HCT116 (cell line): ENCODE measurements at regions not wholly inside any gene's neighbourhood (a gene's known extent, or its start where the extent isn't known, plus 50 kb on each side); places are given as distances from the start of the nearest gene placed in this dataset.

ENCODE experiments used
- ATAC-seq: fragments of 200-7000 bp; cut with Tn5 transposase; 2 replicates; pipeline ENCODE4 v1.9.1; 2020; ENCODE audit warnings: mild to moderate bottlenecking, moderate library complexity
- BruUV-seq: library from RNA; stranded (reverse); fragments of 400-500 nt; replicated peaks from 2 replicates; lab custom pipeline; 2021; lab: Mats Ljungman, UMichigan
- CTCF ChIA-PET: fragments of 300-600 bp; sonication (Branson Sonifier 250); formaldehyde crosslinking; loops from one replicate; lab custom pipeline; 2021; ENCODE audit warnings: antibody characterized with exemption; lab: Charles Lee
- POLR2A ChIA-PET: fragments of 300-600, 350-600 bp; sonication (Branson Sonifier 250); formaldehyde crosslinking; loops from one replicate; lab custom pipeline; 2021; ENCODE audit warnings: antibody characterized with exemption; lab: Charles Lee
- RAD21 ChIA-PET, 2 experiments: fragments of 300-600 bp; sonication (Branson Sonifier 250); formaldehyde crosslinking; loops; one replicate each; lab custom pipeline; 2023; ENCODE audit warnings: low total read pairs in 2 of 2; ENCODE audit not compliant: uncharacterized antibody in 2 of 2, unreplicated experiment in 2 of 2, low non-redundant PET in 1 of 2; lab: Charles Lee
- DNase-seq: peaks from one replicate; pipeline ENCODE4 v3.0.0-alpha.2; 2010; ENCODE audit warnings: low read depth, low spot score
- H2AFZ ChIP-seq: fragments of 200-600 bp; shearing (Covaris generic), sonication (generic); 2 replicates; pipeline ENCODE4 v1.6.1; 2017; ENCODE audit warnings: low read depth, mixed run types, mixed read lengths, antibody characterized with exemption, low read length; ENCODE audit not compliant: poor library complexity, severe bottlenecking
- H3K27ac ChIP-seq: 2 replicates; pipeline ENCODE4 v1.5.1; 2012; ENCODE audit warnings: low read depth, low read length
- H3K27me3 ChIP-seq: fragments of 200-600 bp; sonication (generic); 2 replicates; pipeline ENCODE4 v1.6.1; 2016; ENCODE audit warnings: mixed run types, low read length, mixed read lengths; ENCODE audit not compliant: insufficient read depth
- H3K36me3 ChIP-seq, 2 experiments: fragments of 200-500 bp in 1 of 2; fragments of 200-600 bp in 1 of 2; sonication (Bioruptor generic) in 1 of 2; sonication (generic) in 1 of 2; 2 replicates each; pipeline versions ENCODE4 v1.5.1 to v1.6.1; 2014 to 2016; ENCODE audit warnings: low read length in 2 of 2, inconsistent platforms in 1 of 2, mixed read lengths in 1 of 2, mixed run types in 1 of 2; ENCODE audit not compliant: insufficient read depth in 2 of 2, control insufficient read depth in 1 of 2
- H3K4me1 ChIP-seq, 2 experiments: fragments of 200-600 bp in 1 of 2; sonication (generic) in 1 of 2; 2 replicates each; pipeline versions ENCODE4 v1.5.1 to v1.6.1; 2012 to 2017; ENCODE audit warnings: low read length in 2 of 2, inconsistent platforms in 1 of 2, mild to moderate bottlenecking in 1 of 2, mixed read lengths in 1 of 2, mixed run types in 1 of 2, moderate library complexity in 1 of 2; ENCODE audit not compliant: insufficient read depth in 2 of 2, control insufficient read depth in 1 of 2
- H3K4me2 ChIP-seq: fragments of 200-600 bp; sonication (generic); 2 replicates; pipeline ENCODE4 v1.6.1; 2017; ENCODE audit warnings: mixed run types, low read length, mixed read lengths
- H3K4me3 ChIP-seq, 2 experiments: fragments of 200-600 bp in 1 of 2; sonication (generic) in 1 of 2; replicated peaks in 1 of 2; 2 replicates each; pipeline ENCODE4 v1.5.1; 2011 to 2016; ENCODE audit warnings: low read length in 2 of 2, control low read depth in 1 of 2, low read depth in 1 of 2, mild to moderate bottlenecking in 1 of 2, mixed read lengths in 1 of 2, mixed run types in 1 of 2
- H3K79me2 ChIP-seq: fragments of 200-600 bp; sonication (generic); 2 replicates; pipeline ENCODE4 v1.6.1; 2017; ENCODE audit warnings: mild to moderate bottlenecking, mixed run types, low read length, moderate library complexity, mixed read lengths; ENCODE audit not compliant: insufficient read depth
- H3K9ac ChIP-seq: fragments of 200-600 bp; sonication (generic); 2 replicates; pipeline ENCODE4 v1.6.1; 2016; ENCODE audit warnings: low read length, mixed read lengths
- H3K9me2 ChIP-seq: fragments of 200-600 bp; sonication (generic), shearing (Covaris generic); 2 replicates; pipeline ENCODE4 v1.6.1; 2017; ENCODE audit warnings: mixed run types, mild to moderate bottlenecking, moderate library complexity; ENCODE audit not compliant: insufficient read depth
- H3K9me3 ChIP-seq, 2 experiments: fragments of 200-500 bp in 1 of 2; fragments of 200-600 bp in 1 of 2; sonication (Bioruptor generic) in 1 of 2; sonication (generic) in 1 of 2; 2 replicates each; pipeline ENCODE4 v1.6.1; 2014 to 2017; ENCODE audit warnings: low read length in 2 of 2, mixed read lengths in 2 of 2, inconsistent platforms in 1 of 2, low read depth in 1 of 2, mild to moderate bottlenecking in 1 of 2, mixed run types in 1 of 2, moderate library complexity in 1 of 2; ENCODE audit not compliant: control insufficient read depth in 1 of 2, insufficient read depth in 1 of 2
- H4K20me1 ChIP-seq: fragments of 200-600 bp; sonication (generic), shearing (Covaris generic); 2 replicates; pipeline ENCODE4 v1.6.1; 2017; ENCODE audit warnings: mixed run types, mild to moderate bottlenecking, moderate library complexity; ENCODE audit not compliant: insufficient read depth
- ATF3 ChIP-seq: IDR thresholded peaks from 2 replicates; pipeline ENCODE4 v1.6.1; 2012
- EGR1 ChIP-seq: IDR thresholded peaks from 2 replicates; pipeline ENCODE4 v1.6.1; 2012; ENCODE audit warnings: low read depth
- EZH2phosphoT487 ChIP-seq: fragments of 200-600 bp; IDR thresholded peaks from 2 replicates; pipeline ENCODE4 v1.6.1; 2018; ENCODE audit warnings: antibody characterized with exemption, borderline replicate concordance
- FOSL1 ChIP-seq: IDR thresholded peaks from 2 replicates; pipeline ENCODE4 v1.6.1; 2012; ENCODE audit warnings: low read depth
- JUND ChIP-seq: IDR thresholded peaks from 2 replicates; pipeline ENCODE4 v1.6.1; 2012
- POLR2A ChIP-seq: IDR thresholded peaks from 2 replicates; pipeline ENCODE4 v1.7.0; 2011; ENCODE audit warnings: borderline replicate concordance; ENCODE audit not compliant: insufficient read depth, insufficient read length; ENCODE audit errors: extremely low read depth
- POLR2AphosphoS5 ChIP-seq: IDR thresholded peaks from 2 replicates; pipeline ENCODE4 v1.6.1; 2011; ENCODE audit warnings: mild to moderate bottlenecking, low read depth, low read length, moderate library complexity
- RAD21 ChIP-seq: IDR thresholded peaks from 2 replicates; pipeline ENCODE4 v1.6.1; 2012; ENCODE audit warnings: low read depth, mild to moderate bottlenecking
- SP1 ChIP-seq: IDR thresholded peaks from 2 replicates; pipeline ENCODE4 v1.6.1; 2012; ENCODE audit warnings: low read depth
- SRF ChIP-seq: IDR thresholded peaks from 2 replicates; pipeline ENCODE4 v1.6.1; 2012; ENCODE audit warnings: low read depth
- ZFX ChIP-seq: fragments of 450-650 bp; IDR thresholded peaks from 2 replicates; pipeline ENCODE4 v1.6.1; 2017
- intact Hi-C: fragments of 100-400 bp; cut with micrococcal nuclease; formaldehyde crosslinking; loops from 2 replicates; pipeline ENCODE4 v1.10.0; 2022
- TF ChIP-seq, protein P1 (sequence below), 3 experiments: fragments of 200-600 bp in 1 of 3; sonication (generic) in 1 of 3; IDR thresholded peaks in 2 of 3; conservative IDR thresholded peaks in 1 of 3; 2 replicates each; pipeline ENCODE4 v1.5.1; 2012 to 2017; ENCODE audit warnings: low read depth in 2 of 3, low read length in 2 of 3, antibody characterized with exemption in 1 of 3, borderline replicate concordance in 1 of 3, control low read depth in 1 of 3, mild to moderate bottlenecking in 1 of 3, mixed read lengths in 1 of 3, mixed run types in 1 of 3, moderate library complexity in 1 of 3; ENCODE audit not compliant: insufficient read depth in 1 of 3
- TF ChIP-seq, protein P2 (sequence below): IDR thresholded peaks from 2 replicates; pipeline ENCODE4 v1.6.1; 2012
- TF ChIP-seq, protein P3 (sequence below): IDR thresholded peaks from 2 replicates; pipeline ENCODE4 v1.6.1; 2011; ENCODE audit warnings: mild to moderate bottlenecking, low read length, moderate library complexity; ENCODE audit not compliant: insufficient replicate concordance; ENCODE audit errors: extremely low read depth

DNA sequence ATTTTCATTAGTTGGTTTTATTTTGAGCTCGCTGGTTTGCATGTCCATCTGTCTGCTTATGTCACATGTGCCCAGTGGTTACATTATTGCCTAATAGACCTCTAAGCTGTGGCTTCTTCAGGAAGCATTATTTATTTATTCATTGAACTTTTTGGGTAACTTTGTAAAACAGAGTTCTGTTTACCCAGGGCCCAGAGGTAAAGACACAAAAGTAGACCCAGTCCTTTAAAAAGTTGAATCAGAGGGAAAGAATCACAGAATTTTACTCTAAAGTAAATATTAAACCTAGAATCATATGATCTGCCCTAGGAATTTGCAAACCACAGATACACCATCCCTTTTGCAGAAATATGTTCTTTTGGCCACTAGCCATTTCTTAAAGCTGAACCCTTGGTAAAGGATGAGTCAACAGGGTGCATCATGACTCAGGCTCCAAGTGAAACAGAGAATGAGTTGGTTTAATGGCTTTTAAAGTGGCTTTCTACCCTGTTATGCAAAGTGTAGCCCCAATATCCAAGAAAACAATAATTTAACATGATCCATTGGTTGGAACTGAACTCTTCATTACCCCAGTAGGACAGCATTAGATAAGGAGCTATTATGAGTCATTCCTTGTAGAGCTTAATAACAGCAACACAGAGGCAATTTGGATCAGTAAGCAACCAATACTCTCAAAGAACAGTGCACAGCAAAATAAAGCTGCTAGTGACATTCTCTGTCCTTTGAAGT, 236.3 kb downstream of the KCNJ2 start:
- no peak overlapping the region for H3K4me3 ChIP-seq
- no peak for TF ChIP-seq SRF
- no peak for TF ChIP-seq EGR1
- no peak for TF ChIP-seq POLR2A
- no peak for TF ChIP-seq ZFX
- no peak for TF ChIP-seq FOSL1
- TF ChIP-seq, protein P1, sequence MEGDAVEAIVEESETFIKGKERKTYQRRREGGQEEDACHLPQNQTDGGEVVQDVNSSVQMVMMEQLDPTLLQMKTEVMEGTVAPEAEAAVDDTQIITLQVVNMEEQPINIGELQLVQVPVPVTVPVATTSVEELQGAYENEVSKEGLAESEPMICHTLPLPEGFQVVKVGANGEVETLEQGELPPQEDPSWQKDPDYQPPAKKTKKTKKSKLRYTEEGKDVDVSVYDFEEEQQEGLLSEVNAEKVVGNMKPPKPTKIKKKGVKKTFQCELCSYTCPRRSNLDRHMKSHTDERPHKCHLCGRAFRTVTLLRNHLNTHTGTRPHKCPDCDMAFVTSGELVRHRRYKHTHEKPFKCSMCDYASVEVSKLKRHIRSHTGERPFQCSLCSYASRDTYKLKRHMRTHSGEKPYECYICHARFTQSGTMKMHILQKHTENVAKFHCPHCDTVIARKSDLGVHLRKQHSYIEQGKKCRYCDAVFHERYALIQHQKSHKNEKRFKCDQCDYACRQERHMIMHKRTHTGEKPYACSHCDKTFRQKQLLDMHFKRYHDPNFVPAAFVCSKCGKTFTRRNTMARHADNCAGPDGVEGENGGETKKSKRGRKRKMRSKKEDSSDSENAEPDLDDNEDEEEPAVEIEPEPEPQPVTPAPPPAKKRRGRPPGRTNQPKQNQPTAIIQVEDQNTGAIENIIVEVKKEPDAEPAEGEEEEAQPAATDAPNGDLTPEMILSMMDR (IDR thresholded peaks at IDR 0.05 in 2 of 3, conservative IDR thresholded peaks at IDR 0.05 in 1 of 3; ENCODE audit: borderline replicate concordance in 1 of 3, insufficient read depth in 1 of 3, low read depth in 2 of 3, low read length in 2 of 3), result no peak
- TF ChIP-seq, protein P2, sequence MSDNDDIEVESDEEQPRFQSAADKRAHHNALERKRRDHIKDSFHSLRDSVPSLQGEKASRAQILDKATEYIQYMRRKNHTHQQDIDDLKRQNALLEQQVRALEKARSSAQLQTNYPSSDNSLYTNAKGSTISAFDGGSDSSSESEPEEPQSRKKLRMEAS, result no peak
- TF ChIP-seq SP1, result no peak
- TF ChIP-seq RAD21, result no peak
- TF ChIP-seq EZH2phosphoT487, result no peak
- no peak for TF ChIP-seq POLR2AphosphoS5
- TF ChIP-seq, protein P3, sequence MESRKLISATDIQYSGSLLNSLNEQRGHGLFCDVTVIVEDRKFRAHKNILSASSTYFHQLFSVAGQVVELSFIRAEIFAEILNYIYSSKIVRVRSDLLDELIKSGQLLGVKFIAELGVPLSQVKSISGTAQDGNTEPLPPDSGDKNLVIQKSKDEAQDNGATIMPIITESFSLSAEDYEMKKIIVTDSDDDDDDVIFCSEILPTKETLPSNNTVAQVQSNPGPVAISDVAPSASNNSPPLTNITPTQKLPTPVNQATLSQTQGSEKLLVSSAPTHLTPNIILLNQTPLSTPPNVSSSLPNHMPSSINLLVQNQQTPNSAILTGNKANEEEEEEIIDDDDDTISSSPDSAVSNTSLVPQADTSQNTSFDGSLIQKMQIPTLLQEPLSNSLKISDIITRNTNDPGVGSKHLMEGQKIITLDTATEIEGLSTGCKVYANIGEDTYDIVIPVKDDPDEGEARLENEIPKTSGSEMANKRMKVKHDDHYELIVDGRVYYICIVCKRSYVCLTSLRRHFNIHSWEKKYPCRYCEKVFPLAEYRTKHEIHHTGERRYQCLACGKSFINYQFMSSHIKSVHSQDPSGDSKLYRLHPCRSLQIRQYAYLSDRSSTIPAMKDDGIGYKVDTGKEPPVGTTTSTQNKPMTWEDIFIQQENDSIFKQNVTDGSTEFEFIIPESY, result no peak
- TF ChIP-seq ATF3, result no peak
- no peak for TF ChIP-seq JUND
- TF ChIP-seq, all 23 proteins: peak for 0
- RAD21 ChIA-PET, result no interaction called here
- no peaks in the 10 kb centered on the region for H3K36me3 ChIP-seq
- CTCF ChIA-PET, result no interaction called here
- no peaks in the 10 kb centered on the region for H3K9me2 ChIP-seq
- no TSS peak for BruUV-seq
- intact Hi-C loops, result no loop called here
- POLR2A ChIA-PET, result no interaction called here
- H3K9me3 ChIP-seq, result peaks cover 0 to 7% of the 10 kb centered on the region in 2 experiments; a peak in 1 of 4 replicates
- no peaks in the 10 kb centered on the region for H3K27me3 ChIP-seq
- no peaks in the 10 kb centered on the region for H4K20me1 ChIP-seq
- H3K4me2 ChIP-seq, result no peak overlapping the region
- peaks cover 0 to 4% of the 10 kb centered on the region in 2 experiments; a peak in 1 of 4 replicates for H3K4me1 ChIP-seq
- ATAC-seq (peak; percentile 44; the same call in 1 of the 2 replicates), DNase-seq (peak; percentile 4)
- H3K27ac ChIP-seq, result no peak overlapping the region
- H3K79me2 ChIP-seq, result no peaks in the 10 kb centered on the region
- H3K9ac ChIP-seq, result no peak overlapping the region
- no peak overlapping the region for H2AFZ ChIP-seq
